ENCODE measurements at regions not wholly inside any gene's neighbourhood (a gene's known extent, or its start where the extent isn't known, plus 50 kb on each side); places are given as distances from the start of the nearest gene placed in this dataset.
"Not testable (repeated sequence)": the region's sequence is repeated elsewhere in the genome, so short reads cannot be mapped to it uniquely, and the experiment has no call there.

DNA sequence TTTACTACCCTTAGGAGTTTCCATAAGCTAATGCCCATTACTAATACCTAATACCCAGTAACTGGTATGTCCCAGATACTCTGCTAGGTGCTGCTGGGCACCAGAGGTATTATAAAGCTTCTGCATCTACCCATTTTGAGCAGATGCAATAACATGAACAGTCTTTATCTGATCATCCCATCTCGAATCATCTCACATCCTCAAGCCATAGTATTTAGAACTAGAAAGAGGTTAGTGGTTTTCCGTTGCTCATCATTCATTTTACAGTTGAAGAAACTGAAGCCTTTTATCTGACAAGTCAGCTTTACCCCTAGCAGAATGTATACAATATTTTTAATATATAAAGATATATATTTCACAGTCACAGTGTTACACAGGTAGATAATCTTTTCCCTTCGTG is 99.1 kb upstream of the TCF4 start:
- Mint-ChIP-seq H3K36me3 (no peaks in the 10 kb centered on the region), H3K9me3 (no peaks in the 10 kb centered on the region), H3K4me1 (no peaks in the 10 kb centered on the region), H3K4me3 (no peak overlapping the region), H3K27me3 (peaks cover 4% of the 10 kb centered on the region), H3K27ac (no peak overlapping the region)
- DNase-seq (ENCODE audit: low spot score in 2 of 2): no peak
- ATAC-seq (ENCODE audit: low read depth): no peak

DNA sequence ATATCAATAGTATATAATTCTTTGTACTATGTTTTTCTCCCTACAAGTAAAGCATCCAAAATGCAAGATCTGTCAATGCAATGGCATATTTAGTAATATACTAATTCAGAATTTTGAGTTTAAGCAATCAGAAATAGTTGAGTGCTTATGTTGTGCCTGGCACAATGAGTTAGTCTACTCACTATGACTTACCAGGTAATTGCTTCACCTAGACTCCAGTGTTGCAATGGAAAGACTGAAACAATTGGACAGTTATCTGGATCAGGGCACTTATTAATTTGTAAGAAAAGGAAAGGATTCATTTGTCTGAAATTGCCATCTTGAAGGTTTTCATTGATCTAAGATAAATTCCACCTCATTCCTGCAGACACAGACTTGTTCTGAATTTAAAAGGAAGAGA is 97.6 kb upstream of the TCF4 start:
- Mint-ChIP-seq H3K4me1 (no peaks in the 10 kb centered on the region), H3K36me3 (no peaks in the 10 kb centered on the region), H3K9me3 (no peaks in the 10 kb centered on the region), H3K27ac (no peak overlapping the region), H3K27me3 (peaks cover 7% of the 10 kb centered on the region), H3K4me3 (no peak overlapping the region)
- DNase-seq (ENCODE audit: low spot score in 2 of 2): no peak
- no peak for ATAC-seq (ENCODE audit: low read depth)

DNA sequence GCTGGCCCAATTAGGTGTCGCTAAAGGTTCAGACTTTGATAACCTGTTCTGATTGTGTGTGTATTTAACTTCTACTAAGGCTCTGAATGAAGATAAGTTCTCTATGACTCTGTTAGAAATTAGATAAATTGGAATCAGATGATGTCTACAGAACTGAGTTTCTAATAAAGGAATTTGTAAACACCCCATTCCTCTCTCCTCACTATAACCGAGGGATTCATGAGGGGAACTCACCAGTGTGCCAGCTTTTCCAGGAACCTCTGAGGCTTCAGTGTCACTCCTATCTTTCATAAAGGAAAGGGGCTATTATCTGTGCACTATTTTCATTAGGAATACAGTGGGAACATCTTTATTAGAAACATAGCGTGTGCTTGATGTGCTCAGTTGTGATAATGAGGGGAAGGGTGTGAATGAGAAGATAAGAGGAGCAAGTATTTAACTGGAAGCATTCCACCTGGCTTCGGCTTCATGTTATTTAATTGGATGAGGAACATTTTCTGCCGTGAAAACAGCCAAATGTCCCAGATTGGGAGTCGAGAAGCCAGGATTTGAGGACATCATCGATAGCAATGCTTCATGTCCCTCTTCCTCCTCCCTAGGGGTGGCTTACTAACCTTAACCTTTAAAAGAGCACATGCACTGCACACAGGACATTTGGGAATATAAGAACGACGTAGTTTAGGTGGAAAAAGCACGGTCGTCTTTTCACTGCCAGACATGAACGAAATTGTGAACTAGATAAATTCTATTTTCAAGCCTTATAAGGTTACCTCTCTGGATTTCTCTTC is 84.8 kb upstream of the TCF4 start:
- H3K27me3 Mint-ChIP-seq: peaks cover 6% of the 10 kb centered on the region
- no peaks in the 10 kb centered on the region for H3K4me1 Mint-ChIP-seq
- H3K9me3 Mint-ChIP-seq: peaks cover 1% of the 10 kb centered on the region
- no peak overlapping the region for H3K4me3 Mint-ChIP-seq
- no peaks in the 10 kb centered on the region for H3K36me3 Mint-ChIP-seq
- DNase-seq (ENCODE audit: low spot score in 2 of 2) (no peak), ATAC-seq (ENCODE audit: low read depth) (no peak)
- no peak overlapping the region for H3K27ac Mint-ChIP-seq

DNA sequence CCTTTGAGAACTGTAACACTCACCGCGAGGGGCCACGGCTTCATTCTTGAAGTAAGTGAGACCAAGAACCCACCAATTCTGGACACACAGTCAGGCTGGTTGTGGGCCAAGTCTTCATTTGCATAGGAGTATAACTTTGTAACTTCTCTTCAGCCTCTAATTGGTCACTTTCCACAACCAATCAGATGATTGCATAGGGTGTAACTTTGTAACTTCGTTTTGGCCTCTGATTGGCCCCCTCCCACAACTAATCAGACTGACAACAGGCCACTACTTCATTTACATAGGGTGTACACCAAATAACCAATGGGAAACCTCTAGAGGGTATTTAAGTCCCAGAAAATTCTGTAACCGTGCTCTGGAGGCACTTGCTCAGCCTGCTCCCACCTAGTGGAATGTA is 77.5 kb upstream of the TCF4 start:
- Mint-ChIP-seq H3K4me3 (no peak overlapping the region), H3K9me3 (peaks cover 1% of the 10 kb centered on the region), H3K4me1 (no peaks in the 10 kb centered on the region), H3K27ac (no peak overlapping the region), H3K27me3 (no peaks in the 10 kb centered on the region), H3K36me3 (no peaks in the 10 kb centered on the region)
- ATAC-seq (ENCODE audit: low read depth): no peak
- no peak for DNase-seq (ENCODE audit: low spot score in 2 of 2)

DNA sequence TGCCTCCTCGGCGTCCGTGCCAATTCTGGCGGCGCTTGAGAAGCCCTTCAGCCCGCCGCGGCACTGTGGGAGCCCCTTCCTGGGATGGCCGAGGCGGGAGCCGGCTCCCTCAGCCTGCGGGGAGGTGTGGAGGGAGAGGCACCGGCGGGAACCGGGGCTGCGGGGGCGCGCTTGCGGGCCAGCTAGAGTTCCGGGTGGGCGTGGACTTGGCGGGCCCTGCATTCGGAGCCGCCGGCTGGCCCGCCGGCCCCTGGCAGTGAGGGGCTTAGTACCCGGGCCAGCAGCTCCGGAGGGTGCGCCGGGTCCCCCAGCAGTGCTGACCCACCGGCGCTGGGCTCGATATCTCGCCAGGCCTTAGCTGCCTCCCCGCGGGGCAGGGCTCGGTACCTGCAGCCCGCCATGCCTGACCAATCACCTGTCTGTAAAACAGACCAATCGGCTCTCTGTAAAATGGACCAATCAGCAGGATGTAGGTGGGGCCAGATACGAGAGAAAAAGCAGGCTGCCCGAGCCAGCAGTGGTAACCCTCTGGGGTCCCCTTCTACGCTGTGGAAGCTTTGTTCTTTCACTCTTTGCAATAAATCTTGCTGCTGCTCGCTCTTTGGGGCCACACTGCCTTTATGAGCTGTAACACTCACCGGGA is 76.9 kb upstream of the TCF4 start:
- not testable (repeated sequence) for H3K4me3 Mint-ChIP-seq; H3K27me3 Mint-ChIP-seq; ATAC-seq (ENCODE audit: low read depth); H3K9me3 Mint-ChIP-seq; H3K4me1 Mint-ChIP-seq; DNase-seq (ENCODE audit: low spot score in 2 of 2); H3K36me3 Mint-ChIP-seq; H3K27ac Mint-ChIP-seq

DNA sequence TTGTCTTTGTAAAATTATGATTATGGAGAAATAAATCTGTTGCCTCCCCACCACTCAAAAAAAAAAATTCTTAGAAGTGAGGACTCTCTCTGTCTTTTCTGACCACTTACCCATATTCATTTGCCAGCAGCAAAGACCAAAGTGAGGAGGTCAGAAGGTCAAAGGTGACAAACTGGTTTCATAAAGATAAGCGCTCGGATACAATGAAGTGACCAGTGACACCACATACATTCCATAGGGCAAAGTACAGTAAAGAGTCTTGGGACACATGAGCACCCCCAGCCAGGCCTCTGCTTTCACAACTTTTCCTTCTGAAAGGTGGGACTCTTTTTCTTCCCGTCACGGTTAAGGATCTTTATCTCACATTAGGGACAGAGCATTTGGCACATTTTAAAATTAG is 75.9 kb upstream of the TCF4 start:
- Mint-ChIP-seq H3K9me3 (no peaks in the 10 kb centered on the region), H3K36me3 (no peaks in the 10 kb centered on the region), H3K4me3 (no peak overlapping the region), H3K27me3 (no peaks in the 10 kb centered on the region), H3K4me1 (no peaks in the 10 kb centered on the region), H3K27ac (no peak overlapping the region)
- DNase-seq (ENCODE audit: low spot score in 2 of 2) (no peak), ATAC-seq (ENCODE audit: low read depth) (no peak)

DNA sequence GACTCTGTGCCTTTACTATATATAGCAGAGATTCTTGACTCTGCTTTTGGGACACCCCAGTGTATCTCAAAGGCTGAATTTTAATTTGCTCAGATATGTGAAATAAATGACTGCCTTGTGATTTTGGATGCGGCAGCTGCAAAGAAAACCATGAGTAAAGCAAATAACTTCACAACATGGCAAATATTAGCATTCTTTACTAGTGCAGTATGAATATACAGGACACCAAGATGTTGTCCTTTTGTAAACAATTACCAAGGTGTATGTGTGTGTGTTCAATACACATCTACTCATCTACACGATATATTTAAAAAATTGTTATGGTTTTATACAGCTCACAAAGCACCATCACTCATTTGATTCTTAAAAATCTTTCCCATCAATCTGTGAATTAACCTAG is 70.6 kb upstream of the TCF4 start:
- H3K36me3 Mint-ChIP-seq: no peaks in the 10 kb centered on the region
- peaks cover 2% of the 10 kb centered on the region for H3K4me1 Mint-ChIP-seq
- no peak overlapping the region for H3K27ac Mint-ChIP-seq
- DNase-seq (ENCODE audit: low spot score in 2 of 2): no peak
- H3K9me3 Mint-ChIP-seq: no peaks in the 10 kb centered on the region
- no peak for ATAC-seq (ENCODE audit: low read depth)
- no peaks in the 10 kb centered on the region for H3K27me3 Mint-ChIP-seq
- no peak overlapping the region for H3K4me3 Mint-ChIP-seq

DNA sequence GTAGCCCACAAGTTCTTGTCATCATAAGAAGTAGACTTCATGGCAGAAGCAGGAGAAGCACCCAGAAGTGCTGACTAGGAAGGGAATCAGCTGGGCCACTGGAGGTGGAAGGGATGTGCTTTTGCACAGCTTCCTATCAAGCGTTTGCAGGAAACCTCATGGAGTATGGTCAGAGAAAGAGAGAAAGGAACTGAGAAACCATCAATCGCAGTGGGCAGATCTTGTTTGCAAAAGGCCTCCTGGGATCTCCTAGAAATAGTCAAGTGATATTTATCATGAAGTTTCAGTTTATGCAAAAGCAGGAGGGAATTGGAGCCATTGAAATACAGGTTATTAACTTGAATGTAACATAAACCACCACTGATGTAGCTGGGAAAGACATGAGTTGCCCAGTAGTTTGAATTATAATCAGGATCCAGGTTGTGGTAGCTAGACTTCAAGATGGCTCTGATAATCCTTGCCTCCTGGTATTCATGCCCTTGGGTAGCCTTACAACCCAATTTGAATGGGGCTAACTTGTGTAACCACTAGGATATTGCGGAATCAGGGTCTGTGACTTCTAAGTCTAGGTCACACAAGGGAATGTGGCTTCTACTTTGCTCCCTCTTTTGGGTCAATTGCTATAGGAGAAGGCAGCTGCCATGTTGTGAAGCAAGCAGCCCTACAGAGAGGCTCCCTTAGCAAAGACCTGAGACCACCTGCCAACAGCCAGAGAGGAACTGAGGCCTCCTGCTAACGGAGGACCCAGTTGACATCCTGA is 69.8 kb upstream of the TCF4 start:
- H3K4me3 Mint-ChIP-seq: no peak overlapping the region

DNA sequence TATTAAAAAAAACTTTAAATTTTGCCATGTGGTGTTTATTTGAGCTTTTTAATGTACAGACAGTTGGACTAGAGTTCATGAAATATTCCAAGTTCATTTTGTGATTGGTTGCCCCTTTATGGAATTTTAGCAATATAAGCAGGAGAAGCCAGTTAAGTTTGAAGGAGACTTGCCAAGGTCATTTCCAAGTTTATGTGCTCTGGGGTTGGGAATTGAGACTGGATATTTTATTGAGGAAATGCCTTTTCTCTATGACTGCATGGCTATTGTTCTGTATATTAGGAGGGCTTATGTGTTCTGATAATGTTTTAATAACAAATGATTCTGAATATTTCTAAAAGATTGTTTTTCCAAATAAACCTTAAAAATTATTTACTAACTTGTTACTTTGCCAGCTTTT is 67.0 kb upstream of the TCF4 start:
- Mint-ChIP-seq H3K4me1 (peaks cover 2% of the 10 kb centered on the region), H3K4me3 (no peak overlapping the region), H3K27ac (no peak overlapping the region), H3K27me3 (no peaks in the 10 kb centered on the region), H3K36me3 (no peaks in the 10 kb centered on the region), H3K9me3 (no peaks in the 10 kb centered on the region)
- ATAC-seq (ENCODE audit: low read depth): no peak
- no peak for DNase-seq (ENCODE audit: low spot score in 2 of 2)

More for the DNA sequence above, 69.8 kb upstream of the TCF4 start:
- Mint-ChIP-seq H3K27me3 (no peaks in the 10 kb centered on the region), H3K4me1 (peaks cover 2% of the 10 kb centered on the region), H3K27ac (no peak overlapping the region), H3K9me3 (no peaks in the 10 kb centered on the region), H3K36me3 (no peaks in the 10 kb centered on the region)
- no peak for ATAC-seq (ENCODE audit: low read depth)
- no peak for DNase-seq (ENCODE audit: low spot score in 2 of 2)

DNA sequence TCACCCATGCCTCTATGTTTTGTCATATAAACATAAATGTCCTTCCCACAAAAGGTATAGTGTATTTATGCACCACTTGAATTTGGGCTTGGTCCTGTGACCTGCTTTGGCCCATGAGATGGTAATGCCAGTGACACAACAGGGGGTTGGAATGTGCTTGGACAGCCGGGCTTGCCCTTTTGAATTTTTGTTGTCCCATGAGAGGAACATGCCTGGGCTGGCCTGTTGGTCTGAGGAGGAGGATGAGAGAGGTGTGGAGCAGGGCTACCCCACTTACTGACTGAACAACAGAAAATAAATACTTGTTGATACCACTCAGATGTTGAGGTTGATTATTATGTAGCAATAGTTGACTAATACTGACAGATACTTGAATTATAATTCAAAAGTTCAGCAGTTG is 63.2 kb upstream of the TCF4 start:
- peaks cover 4% of the 10 kb centered on the region for H3K27me3 Mint-ChIP-seq
- no peak overlapping the region for H3K27ac Mint-ChIP-seq
- H3K4me3 Mint-ChIP-seq: no peak overlapping the region
- ATAC-seq (ENCODE audit: low read depth) (no peak), DNase-seq (ENCODE audit: low spot score in 2 of 2) (no peak)
- H3K4me1 Mint-ChIP-seq: no peaks in the 10 kb centered on the region
- H3K36me3 Mint-ChIP-seq: no peaks in the 10 kb centered on the region
- H3K9me3 Mint-ChIP-seq: no peaks in the 10 kb centered on the region

DNA sequence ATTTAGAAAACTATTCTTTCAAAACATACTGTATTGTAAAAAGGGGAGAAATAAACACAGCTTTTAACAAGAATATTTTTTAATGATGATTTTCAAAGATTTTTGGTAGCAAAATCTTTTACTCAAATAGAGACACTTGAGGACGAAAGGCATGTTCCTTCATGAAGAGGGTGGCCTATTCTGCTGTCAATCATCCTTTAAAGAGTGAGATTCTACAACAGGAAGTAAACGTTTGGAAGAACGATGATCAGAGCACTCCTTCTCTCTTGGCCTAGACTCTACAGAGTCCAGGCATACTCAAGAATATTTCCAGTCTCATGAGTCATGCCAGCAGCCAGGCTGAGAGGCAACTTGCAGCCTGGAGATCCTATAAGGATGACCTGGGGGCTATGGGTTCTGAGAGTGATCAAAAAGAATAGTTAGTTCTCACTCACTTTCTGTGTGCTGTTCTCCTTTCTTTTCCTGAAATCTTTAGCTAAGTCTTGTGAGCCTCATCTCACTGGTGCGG is 62.4 kb upstream of the TCF4 start:
- no peak for DNase-seq (ENCODE audit: low spot score in 2 of 2)
- Mint-ChIP-seq H3K36me3 (no peaks in the 10 kb centered on the region), H3K27me3 (peaks cover 4% of the 10 kb centered on the region), H3K9me3 (no peaks in the 10 kb centered on the region), H3K4me1 (no peaks in the 10 kb centered on the region), H3K4me3 (no peak overlapping the region), H3K27ac (no peak overlapping the region)
- ATAC-seq (ENCODE audit: low read depth): no peak

DNA sequence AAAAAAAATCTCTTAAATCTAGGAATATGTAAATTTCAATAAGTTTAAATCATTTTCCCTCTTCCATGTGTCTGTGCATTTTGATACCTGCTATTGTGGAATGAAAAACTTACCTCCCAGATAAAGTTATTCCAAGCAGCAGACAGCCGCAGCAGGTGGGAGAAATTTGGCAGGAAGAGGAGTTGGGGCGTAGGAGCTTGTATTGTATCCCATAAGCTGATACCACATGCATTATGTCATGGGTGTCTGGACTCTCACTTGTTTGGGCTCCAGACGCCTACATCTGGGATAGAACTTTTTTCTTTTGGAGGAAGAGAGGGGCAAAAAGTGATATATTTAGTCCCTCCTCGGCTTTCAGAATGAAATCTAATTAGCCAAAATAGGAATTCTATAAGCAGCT is 59.3 kb upstream of the TCF4 start:
- no peaks in the 10 kb centered on the region for H3K4me1 Mint-ChIP-seq
- no peaks in the 10 kb centered on the region for H3K9me3 Mint-ChIP-seq
- ATAC-seq (ENCODE audit: low read depth) (no peak), DNase-seq (ENCODE audit: low spot score in 2 of 2) (no peak)
- H3K27ac Mint-ChIP-seq: no peak overlapping the region
- no peak overlapping the region for H3K4me3 Mint-ChIP-seq
- peaks cover 4% of the 10 kb centered on the region for H3K27me3 Mint-ChIP-seq
- H3K36me3 Mint-ChIP-seq: no peaks in the 10 kb centered on the region

DNA sequence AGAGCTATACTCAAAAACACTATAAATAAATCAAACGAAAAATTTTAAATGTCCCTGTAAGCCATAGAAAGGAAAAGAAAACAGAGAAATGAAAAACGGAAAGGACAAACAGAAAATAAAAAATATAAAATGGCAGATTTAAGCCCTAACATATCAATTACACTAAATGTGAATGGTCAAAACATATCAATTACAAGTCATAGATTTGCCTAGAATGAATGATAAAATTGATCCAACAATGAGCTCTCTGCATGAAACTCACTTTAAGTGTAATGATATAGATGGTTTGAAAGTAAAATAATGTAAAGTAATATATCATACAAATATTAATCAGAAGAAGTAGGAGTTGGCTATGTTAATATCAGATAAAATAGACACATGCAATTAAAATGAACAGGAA is 54.2 kb upstream of the TCF4 start:
- ATAC-seq (ENCODE audit: low read depth): no peak
- no peak overlapping the region for H3K27ac Mint-ChIP-seq
- H3K36me3 Mint-ChIP-seq: peaks cover 7% of the 10 kb centered on the region
- DNase-seq (ENCODE audit: low spot score in 2 of 2): no peak
- H3K4me1 Mint-ChIP-seq: no peaks in the 10 kb centered on the region
- H3K9me3 Mint-ChIP-seq: peaks cover 12% of the 10 kb centered on the region
- no peak overlapping the region for H3K4me3 Mint-ChIP-seq
- no peaks in the 10 kb centered on the region for H3K27me3 Mint-ChIP-seq

DNA sequence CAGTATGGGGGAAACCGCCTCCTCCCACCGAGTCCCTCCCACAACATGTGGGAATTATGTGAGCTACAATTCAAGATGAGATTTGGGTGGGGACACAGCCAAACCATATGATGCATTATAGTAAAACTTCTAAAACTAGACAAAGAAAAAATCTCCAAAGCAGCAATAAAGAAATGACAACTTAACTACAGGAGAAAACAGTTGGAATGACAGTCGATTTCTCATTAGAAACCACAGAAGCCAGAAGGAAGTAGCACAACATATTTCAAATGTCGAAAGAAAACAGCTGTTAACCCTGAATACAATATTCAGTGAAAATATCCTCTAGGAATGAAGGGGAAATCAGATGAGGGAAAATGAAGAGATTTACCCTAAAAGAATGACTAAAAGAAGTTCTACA is 53.5 kb upstream of the TCF4 start:
- no peak for ATAC-seq (ENCODE audit: low read depth)
- Mint-ChIP-seq H3K9me3 (peaks cover 12% of the 10 kb centered on the region), H3K36me3 (peaks cover 7% of the 10 kb centered on the region)

More for the DNA sequence above, 53.5 kb upstream of the TCF4 start:
- H3K4me1 Mint-ChIP-seq: no peaks in the 10 kb centered on the region
- H3K4me3 Mint-ChIP-seq: no peak overlapping the region
- no peak overlapping the region for H3K27ac Mint-ChIP-seq
- no peaks in the 10 kb centered on the region for H3K27me3 Mint-ChIP-seq
- no peak for DNase-seq (ENCODE audit: low spot score in 2 of 2)

Measured in memory B cell (primary cell).